IMR-90 (cell line): ENCODE measurements at regions not wholly inside any gene's neighbourhood (a gene's known extent, or its start where the extent isn't known, plus 50 kb on each side); places are given as distances from the start of the nearest gene placed in this dataset.

Source experiments
- FOS ChIP-seq: fragments of 150-350 bp; IDR thresholded peaks from 2 replicates; pipeline ENCODE4 v1.6.1; 2016; ENCODE audit warnings: low read depth, low read length
- POLR2A ChIP-seq: IDR thresholded peaks from 2 replicates; pipeline ENCODE4 v1.6.1; 2012; ENCODE audit warnings: mild to moderate bottlenecking, low read depth, low read length
- TF ChIP-seq, protein P1 (sequence below): conservative IDR thresholded peaks from 2 replicates; pipeline ENCODE4 v1.5.1; 2012; ENCODE audit warnings: mild to moderate bottlenecking, low read depth, low read length, improper control_type of control experiment

DNA sequence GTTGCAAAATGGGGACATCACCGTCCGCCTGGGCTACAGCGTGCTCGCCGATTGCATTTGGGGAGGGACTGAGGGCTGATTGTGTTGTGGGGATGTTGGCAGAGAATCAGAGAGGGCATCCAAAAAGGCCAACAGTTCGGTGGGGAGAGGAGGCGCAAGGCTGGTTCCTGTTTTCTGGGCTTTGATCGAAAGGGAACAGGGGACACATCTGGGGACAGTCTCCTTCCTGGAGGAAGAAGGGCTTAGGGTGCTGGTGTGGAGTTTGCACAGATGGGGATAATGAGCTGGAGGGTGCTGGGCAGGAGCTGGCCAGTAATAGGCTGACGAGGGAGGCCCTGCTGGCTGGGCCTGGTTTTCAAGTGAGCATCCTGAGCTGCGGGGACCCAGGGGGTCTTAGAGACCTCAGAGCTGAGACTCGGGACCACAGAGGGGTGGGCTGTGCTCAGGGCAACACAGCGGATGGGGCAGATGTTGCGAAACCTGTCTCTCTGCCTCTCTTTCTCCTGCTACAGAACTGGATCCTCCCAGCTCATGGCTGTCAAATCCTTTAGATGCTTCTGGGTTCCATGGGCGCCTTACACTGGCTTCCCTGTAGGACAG, 288.7 kb downstream of the SEC14L1 start:
- no peak for TF ChIP-seq POLR2A
- TF ChIP-seq, protein P1, sequence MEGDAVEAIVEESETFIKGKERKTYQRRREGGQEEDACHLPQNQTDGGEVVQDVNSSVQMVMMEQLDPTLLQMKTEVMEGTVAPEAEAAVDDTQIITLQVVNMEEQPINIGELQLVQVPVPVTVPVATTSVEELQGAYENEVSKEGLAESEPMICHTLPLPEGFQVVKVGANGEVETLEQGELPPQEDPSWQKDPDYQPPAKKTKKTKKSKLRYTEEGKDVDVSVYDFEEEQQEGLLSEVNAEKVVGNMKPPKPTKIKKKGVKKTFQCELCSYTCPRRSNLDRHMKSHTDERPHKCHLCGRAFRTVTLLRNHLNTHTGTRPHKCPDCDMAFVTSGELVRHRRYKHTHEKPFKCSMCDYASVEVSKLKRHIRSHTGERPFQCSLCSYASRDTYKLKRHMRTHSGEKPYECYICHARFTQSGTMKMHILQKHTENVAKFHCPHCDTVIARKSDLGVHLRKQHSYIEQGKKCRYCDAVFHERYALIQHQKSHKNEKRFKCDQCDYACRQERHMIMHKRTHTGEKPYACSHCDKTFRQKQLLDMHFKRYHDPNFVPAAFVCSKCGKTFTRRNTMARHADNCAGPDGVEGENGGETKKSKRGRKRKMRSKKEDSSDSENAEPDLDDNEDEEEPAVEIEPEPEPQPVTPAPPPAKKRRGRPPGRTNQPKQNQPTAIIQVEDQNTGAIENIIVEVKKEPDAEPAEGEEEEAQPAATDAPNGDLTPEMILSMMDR, result no peak
- no peak for TF ChIP-seq FOS
